Neuronal stem cell (in vitro differentiated cells): ENCODE measurements at regions not wholly inside any gene's neighbourhood (a gene's known extent, or its start where the extent isn't known, plus 50 kb on each side); places are given as distances from the start of the nearest gene placed in this dataset.

Experiments
- DNase-seq: peaks from one replicate; pipeline ENCODE4 v3.0.0-alpha.2; 2013; ENCODE audit warnings: low spot score
- H2AFZ ChIP-seq: one replicate; pipeline ENCODE4 v1.6.1; 2013; ENCODE audit warnings: mild to moderate bottlenecking, low read length, inconsistent platforms
- H2AK5ac ChIP-seq: 2 replicates; pipeline ENCODE4 v1.6.1; 2013; ENCODE audit warnings: low read depth, mild to moderate bottlenecking, inconsistent platforms, low read length, moderate library complexity, mixed read lengths
- H2BK120ac ChIP-seq: 2 replicates; pipeline ENCODE4 v1.6.1; 2013; ENCODE audit warnings: low read depth, mild to moderate bottlenecking, inconsistent platforms, low read length, moderate library complexity, mixed read lengths
- H2BK12ac ChIP-seq: one replicate; pipeline ENCODE4 v1.6.1; 2013; ENCODE audit warnings: low read length, inconsistent platforms
- H2BK15ac ChIP-seq: 2 replicates; pipeline ENCODE4 v1.6.1; 2013; ENCODE audit warnings: mild to moderate bottlenecking, low read length, inconsistent platforms, mixed read lengths
- H2BK5ac ChIP-seq: one replicate; pipeline ENCODE4 v1.6.1; 2013; ENCODE audit warnings: inconsistent platforms, mild to moderate bottlenecking, low read length, moderate library complexity
- H3K14ac ChIP-seq: one replicate; pipeline ENCODE4 v1.6.1; 2013; ENCODE audit warnings: low read length, inconsistent platforms
- H3K18ac ChIP-seq: 2 replicates; pipeline ENCODE4 v1.6.1; 2013; ENCODE audit warnings: low read length, inconsistent platforms
- H3K23ac ChIP-seq: 2 replicates; pipeline ENCODE4 v1.6.1; 2013; ENCODE audit warnings: low read depth, mild to moderate bottlenecking, mixed read lengths, low read length, inconsistent platforms; ENCODE audit not compliant: poor library complexity
- H3K27ac ChIP-seq: replicated peaks from 3 replicates; pipeline ENCODE4 v1.5.1; 2013; ENCODE audit warnings: low read length, inconsistent platforms
- H3K27me3 ChIP-seq, 3 experiments: 2 replicates each; pipeline ENCODE4 v1.6.1; 2013; ENCODE audit warnings: low read length in 3 of 3, mild to moderate bottlenecking in 2 of 3, inconsistent platforms in 1 of 3, low read depth in 1 of 3, mixed read lengths in 1 of 3, moderate library complexity in 1 of 3; ENCODE audit not compliant: control insufficient read depth in 3 of 3, insufficient read depth in 3 of 3
- H3K36me3 ChIP-seq, 2 donors: replicated peaks in 1 of 2; 2 replicates each; pipeline ENCODE4 v1.6.1; 2013; ENCODE audit warnings: low read length in 2 of 2; ENCODE audit not compliant: control insufficient read depth in 2 of 2, insufficient read depth in 2 of 2
- H3K4ac ChIP-seq: 2 replicates; pipeline ENCODE4 v1.6.1; 2013; ENCODE audit warnings: inconsistent platforms, mild to moderate bottlenecking, low read length, moderate library complexity
- H3K4me1 ChIP-seq, 2 donors: 1 replicate in 1 of 2; 2 replicates in 1 of 2; pipeline ENCODE4 v1.6.1; 2013; ENCODE audit warnings: low read length in 2 of 2, low read depth in 1 of 2; ENCODE audit not compliant: control insufficient read depth in 2 of 2, insufficient read depth in 1 of 2
- H3K4me2 ChIP-seq: one replicate; pipeline ENCODE4 v1.6.1; 2013; ENCODE audit warnings: mild to moderate bottlenecking, low read length, inconsistent platforms; ENCODE audit not compliant: insufficient read depth, poor library complexity, severe bottlenecking
- H3K4me3 ChIP-seq, 2 donors: 2 replicates each; pipeline ENCODE4 v1.5.1; 2013; ENCODE audit warnings: low read length in 2 of 2, mild to moderate bottlenecking in 2 of 2, inconsistent platforms in 1 of 2, moderate library complexity in 1 of 2
- H3K79me1 ChIP-seq: one replicate; pipeline ENCODE4 v1.6.1; 2013; ENCODE audit warnings: low read depth, mild to moderate bottlenecking, inconsistent platforms, low read length, moderate library complexity
- H3K9ac ChIP-seq: one replicate; pipeline ENCODE4 v1.6.1; 2013; ENCODE audit warnings: mild to moderate bottlenecking, low read depth, low read length, inconsistent platforms; ENCODE audit not compliant: poor library complexity
- H3K9me3 ChIP-seq, 2 donors: replicated peaks in 1 of 2; 2 replicates each; pipeline versions ENCODE3 to v1.6.1; 2013; ENCODE audit warnings: low read length in 2 of 2, mild to moderate bottlenecking in 2 of 2, inconsistent platforms in 1 of 2, low read depth in 1 of 2, mixed read lengths in 1 of 2, moderate library complexity in 1 of 2; ENCODE audit not compliant: control insufficient read depth in 2 of 2, insufficient read depth in 1 of 2
- H4K8ac ChIP-seq: one replicate; pipeline ENCODE4 v1.6.1; 2013; ENCODE audit warnings: low read depth, mild to moderate bottlenecking, inconsistent platforms, low read length, moderate library complexity
- H4K91ac ChIP-seq: one replicate; pipeline ENCODE4 v1.6.1; 2013; ENCODE audit warnings: low read length, low read depth, mild to moderate bottlenecking, inconsistent platforms; ENCODE audit not compliant: poor library complexity
- WGBS, 2 donors: extraction: QIAGEN DNeasy Blood & Tissue Kit; methylation state at CpG; one replicate each; pipeline ENCODE4 v1.1.7; 2013; ENCODE audit warnings: missing lambda C conversion rate in 2 of 2, mixed read lengths in 1 of 2; ENCODE audit not compliant: insufficient read length in 2 of 2, insufficient replicate concordance in 1 of 2; ENCODE audit errors: extremely low coverage in 2 of 2; 5-methylcytosine and 5-hydroxymethylcytosine counted together

DNA sequence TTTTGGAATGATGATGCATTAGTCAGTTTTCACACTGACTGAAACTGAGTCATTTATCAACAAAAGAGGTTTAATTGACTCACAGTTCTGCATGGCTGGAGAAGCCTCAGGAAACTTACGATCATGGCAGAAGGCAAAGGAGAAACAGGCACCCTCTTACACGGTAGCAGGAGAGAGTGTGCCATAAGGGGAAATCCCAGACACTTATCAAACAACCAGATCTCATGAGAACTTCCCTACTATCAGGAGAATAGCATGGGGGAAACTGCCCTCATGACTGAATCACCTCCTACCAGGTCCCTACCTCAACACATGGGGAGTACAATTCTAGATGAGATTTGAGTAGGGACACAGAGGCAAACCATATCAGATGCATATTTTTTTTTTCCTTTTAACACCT is 504.5 kb upstream of the VRK2 start:
- Histone ChIP-seq H3K4ac (no peak overlapping the region), H3K27me3 (peaks cover 0 to 2% (median 0%) of the 10 kb centered on the region in 3 experiments), H3K14ac (no peak overlapping the region), H3K23ac (no peak overlapping the region), H2BK5ac (no peak overlapping the region), H2BK12ac (no peak overlapping the region), H3K4me2 (no peak overlapping the region), H2BK15ac (no peak overlapping the region), H3K79me1 (no peaks in the 10 kb centered on the region), H3K4me3 (no peak overlapping the region), H3K36me3 (no peaks in the 10 kb centered on the region), H2BK120ac (no peak overlapping the region), H2AFZ (no peak overlapping the region), H3K27ac (no peak overlapping the region), H3K18ac (no peak overlapping the region), H3K4me1 (no peaks in the 10 kb centered on the region), H4K8ac (no peak overlapping the region), H4K91ac (no peak overlapping the region), H2AK5ac (no peak overlapping the region), H3K9me3 (no peaks in the 10 kb centered on the region), H3K9ac (no peak overlapping the region)
- DNase-seq, result no peak
- no CpG with 5 or more reads among the region's 2 CpGs for WGBS, 2 donors

- WGBS, 2 donors, result no CpG with 5 or more reads among the region's 5 CpGs
- H3K4me1 ChIP-seq, result no peaks in the 10 kb centered on the region
- H3K23ac ChIP-seq, result no peak overlapping the region
- H3K9ac ChIP-seq, result no peak overlapping the region
- no peak overlapping the region for H2BK5ac ChIP-seq
- no peaks in the 10 kb centered on the region for H3K9me3 ChIP-seq
- no peak overlapping the region for H2BK15ac ChIP-seq
- H2BK12ac ChIP-seq, result no peak overlapping the region
- no peak overlapping the region for H3K18ac ChIP-seq
- no peak overlapping the region for H4K91ac ChIP-seq
- H3K4me3 ChIP-seq, result no peak overlapping the region
- H3K27me3 ChIP-seq, result peaks cover 0 to 2% (median 0%) of the 10 kb centered on the region in 3 experiments
- no peak overlapping the region for H2AFZ ChIP-seq
- no peak overlapping the region for H3K27ac ChIP-seq
- H3K36me3 ChIP-seq, result no peaks in the 10 kb centered on the region
- H3K14ac ChIP-seq, result no peak overlapping the region
- H3K79me1 ChIP-seq, result no peaks in the 10 kb centered on the region
- no peak overlapping the region for H2AK5ac ChIP-seq
- DNase-seq, result no peak
- H3K4ac ChIP-seq, result no peak overlapping the region
- H3K4me2 ChIP-seq, result no peak overlapping the region
- H4K8ac ChIP-seq, result no peak overlapping the region
- H2BK120ac ChIP-seq, result no peak overlapping the region
Measured at GRCh38 chr2:57543211-57543610, 503.4 kb upstream of the VRK2 start.

DNA sequence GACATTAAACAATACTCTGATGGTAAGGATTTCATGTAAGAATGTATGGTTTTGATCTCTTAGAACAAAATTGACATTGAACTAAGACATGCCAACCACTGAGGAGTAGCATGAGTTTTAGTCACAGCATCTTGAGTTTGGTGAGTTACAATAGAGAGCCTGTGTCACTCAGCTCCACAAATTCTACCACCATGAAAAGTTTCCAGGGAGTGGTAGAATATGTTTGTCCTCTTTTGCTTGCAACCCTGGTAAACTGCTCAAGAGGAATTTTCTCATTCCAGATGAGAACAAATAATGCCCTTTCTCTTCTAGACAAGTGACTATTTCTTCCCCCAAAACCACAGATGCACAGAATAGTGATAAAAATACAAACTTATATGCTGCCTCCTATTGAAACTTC is 502.0 kb upstream of the VRK2 start:
- DNase-seq, result no peak
- Histone ChIP-seq H2AFZ (no peak overlapping the region), H2BK120ac (no peak overlapping the region), H3K23ac (no peak overlapping the region), H3K9ac (no peak overlapping the region), H3K27me3 (peaks cover 0 to 2% (median 0%) of the 10 kb centered on the region in 3 experiments), H4K8ac (no peak overlapping the region), H3K4me1 (no peaks in the 10 kb centered on the region), H3K4ac (no peak overlapping the region), H3K18ac (no peak overlapping the region), H3K9me3 (no peaks in the 10 kb centered on the region), H2AK5ac (no peak overlapping the region), H3K36me3 (no peaks in the 10 kb centered on the region), H2BK15ac (no peak overlapping the region), H4K91ac (no peak overlapping the region), H3K4me2 (no peak overlapping the region), H3K14ac (no peak overlapping the region), H2BK12ac (no peak overlapping the region), H3K79me1 (no peaks in the 10 kb centered on the region), H3K4me3 (no peak overlapping the region), H2BK5ac (no peak overlapping the region), H3K27ac (no peak overlapping the region)

- no peak overlapping the region for H3K27ac ChIP-seq
- no peak overlapping the region for H3K4me3 ChIP-seq
- no peaks in the 10 kb centered on the region for H3K9me3 ChIP-seq
- H2AFZ ChIP-seq, result no peak overlapping the region
- no peaks in the 10 kb centered on the region for H3K36me3 ChIP-seq
- H3K27me3 ChIP-seq, result peaks cover 0 to 2% (median 0%) of the 10 kb centered on the region in 3 experiments
- no peak overlapping the region for H2BK12ac ChIP-seq
- H2AK5ac ChIP-seq, result no peak overlapping the region
- H3K9ac ChIP-seq, result no peak overlapping the region
- H3K14ac ChIP-seq, result no peak overlapping the region
- H3K79me1 ChIP-seq, result no peaks in the 10 kb centered on the region
- no peaks in the 10 kb centered on the region for H3K4me1 ChIP-seq
- no peak overlapping the region for H4K8ac ChIP-seq
- no peak overlapping the region for H2BK120ac ChIP-seq
- H3K18ac ChIP-seq, result no peak overlapping the region
- no peak overlapping the region for H4K91ac ChIP-seq
- H3K23ac ChIP-seq, result no peak overlapping the region
- no peak for DNase-seq
- H3K4me2 ChIP-seq, result no peak overlapping the region
- no peak overlapping the region for H3K4ac ChIP-seq
- no peak overlapping the region for H2BK15ac ChIP-seq
- H2BK5ac ChIP-seq, result no peak overlapping the region
Measured at GRCh38 chr2:57546478-57546877, 500.1 kb upstream of the VRK2 start.
